Nephron (organoid): ENCODE measurements at regions not wholly inside any gene's neighbourhood (a gene's known extent, or its start where the extent isn't known, plus 50 kb on each side); places are given as distances from the start of the nearest gene placed in this dataset.

Source experiments
- H3K27ac Mint-ChIP-seq, 3 experiments: 2 replicates each; pipeline ENCODE4 v1.8.0; 2020; ENCODE audit warnings: mixed read lengths in 3 of 3, mild to moderate bottlenecking in 2 of 3, moderate library complexity in 1 of 3
- H3K27me3 Mint-ChIP-seq: 2 replicates; pipeline ENCODE4 v1.8.0; 2021; ENCODE audit warnings: low read depth, mild to moderate bottlenecking, moderate library complexity, mixed read lengths
- H3K36me3 Mint-ChIP-seq: 2 replicates; pipeline ENCODE4 v1.8.0; 2020; ENCODE audit warnings: low read depth, mixed read lengths
- H3K4me1 Mint-ChIP-seq: 2 replicates; pipeline ENCODE4 v1.8.0; 2020; ENCODE audit warnings: mixed read lengths
- H3K4me3 Mint-ChIP-seq, 3 experiments: 2 replicates each; pipeline ENCODE4 v1.8.0; 2020; ENCODE audit warnings: mild to moderate bottlenecking in 3 of 3, mixed read lengths in 3 of 3, moderate library complexity in 2 of 3
- H3K9me3 Mint-ChIP-seq: 2 replicates; pipeline ENCODE4 v1.8.0; 2020; ENCODE audit warnings: mixed read lengths
- CTCF ChIP-seq, 3 experiments: fragments of 200-600 bp; sonication (generic); IDR thresholded peaks; one replicate each; pipeline ENCODE4 v1.5.0; 2021; ENCODE audit warnings: antibody characterized with exemption in 3 of 3; ENCODE audit not compliant: unreplicated experiment in 3 of 3

DNA sequence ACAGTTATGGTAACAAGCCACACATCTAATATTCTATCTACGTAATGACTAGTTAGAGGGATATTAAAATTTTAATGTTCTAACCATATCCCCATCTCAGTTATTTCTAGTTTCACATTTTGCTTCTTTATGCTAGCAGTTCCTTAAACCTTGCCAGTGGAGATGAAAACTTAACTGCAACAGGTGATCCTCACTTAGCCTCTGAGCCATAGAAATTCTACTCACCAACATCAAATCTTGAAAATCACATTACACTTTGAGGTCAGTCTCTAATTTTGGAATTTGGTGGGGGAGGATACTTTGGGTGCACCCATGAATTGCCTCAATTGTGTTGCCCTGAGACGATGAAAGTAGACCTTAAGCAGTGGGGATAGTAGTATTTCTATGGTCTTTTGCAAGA lies 256.4 kb downstream of the GATA3 start:
- no peak for TF ChIP-seq CTCF (IDR thresholded peaks at IDR 0.05; ENCODE audit: unreplicated experiment in 3 of 3)
- Mint-ChIP-seq H3K27ac (no peak overlapping the region), H3K9me3 (peaks cover 1% of the 10 kb centered on the region), H3K4me1 (no peaks in the 10 kb centered on the region), H3K4me3 (no peak overlapping the region), H3K36me3 (no peaks in the 10 kb centered on the region), H3K27me3 (peaks cover 24% of the 10 kb centered on the region)

- Mint-ChIP-seq H3K4me1 (no peaks in the 10 kb centered on the region), H3K4me3 (no peak overlapping the region), H3K9me3 (no peaks in the 10 kb centered on the region), H3K36me3 (no peaks in the 10 kb centered on the region), H3K27me3 (peaks cover 22% of the 10 kb centered on the region), H3K27ac (no peak overlapping the region)
- no peak for TF ChIP-seq CTCF (IDR thresholded peaks at IDR 0.05; ENCODE audit: unreplicated experiment in 3 of 3)
These were observed 257.1 kb downstream of the GATA3 start for GRCh38 chr10:8311526-8312070.

DNA sequence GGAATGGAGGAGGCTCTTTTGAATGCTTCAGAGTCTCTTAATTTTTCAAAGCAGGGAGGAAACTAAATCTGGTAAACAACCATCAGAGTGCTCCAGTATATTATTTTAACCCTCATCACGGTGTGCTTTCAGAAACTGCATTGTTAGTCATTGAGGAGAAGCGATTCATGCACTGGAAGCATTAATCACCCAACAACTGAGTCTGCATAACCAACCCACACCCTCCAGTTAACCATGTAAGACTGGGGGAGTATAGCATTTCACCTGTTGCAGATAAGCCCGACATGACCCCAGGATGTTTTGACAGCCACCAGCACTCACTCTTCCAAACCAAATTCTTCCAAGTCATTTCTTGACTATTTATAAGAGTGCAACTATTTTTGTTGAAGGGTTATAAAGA lies 257.6 kb downstream of the GATA3 start:
- no peaks in the 10 kb centered on the region for H3K36me3 Mint-ChIP-seq

GRCh38 chr10:8312781-8313180 lies 258.3 kb downstream of the GATA3 start:
- Mint-ChIP-seq H3K27ac (no peak overlapping the region), H3K27me3 (peaks cover 15% of the 10 kb centered on the region), H3K36me3 (no peaks in the 10 kb centered on the region), H3K4me1 (no peaks in the 10 kb centered on the region), H3K9me3 (no peaks in the 10 kb centered on the region), H3K4me3 (no peak overlapping the region)
- no peak for TF ChIP-seq CTCF (IDR thresholded peaks at IDR 0.05; ENCODE audit: unreplicated experiment in 3 of 3)

More for the DNA sequence above, 257.6 kb downstream of the GATA3 start:
- H3K27ac Mint-ChIP-seq, result no peak overlapping the region
- H3K27me3 Mint-ChIP-seq, result peaks cover 21% of the 10 kb centered on the region
- H3K9me3 Mint-ChIP-seq, result no peaks in the 10 kb centered on the region
- H3K4me3 Mint-ChIP-seq, result no peak overlapping the region
- TF ChIP-seq CTCF (IDR thresholded peaks at IDR 0.05; ENCODE audit: unreplicated experiment in 3 of 3), result no peak
- no peaks in the 10 kb centered on the region for H3K4me1 Mint-ChIP-seq

- H3K4me3 Mint-ChIP-seq, result no peak overlapping the region
- H3K9me3 Mint-ChIP-seq, result no peaks in the 10 kb centered on the region
- TF ChIP-seq CTCF (IDR thresholded peaks at IDR 0.05; ENCODE audit: unreplicated experiment in 3 of 3), result no peak
- no peaks in the 10 kb centered on the region for H3K36me3 Mint-ChIP-seq
- H3K27me3 Mint-ChIP-seq, result peaks cover 20% of the 10 kb centered on the region
- H3K4me1 Mint-ChIP-seq, result no peaks in the 10 kb centered on the region
- H3K27ac Mint-ChIP-seq, result no peak overlapping the region
These were observed 260.0 kb downstream of the GATA3 start for GRCh38 chr10:8314486-8314885.

- H3K4me3 Mint-ChIP-seq, result no peak overlapping the region
- H3K27me3 Mint-ChIP-seq, result peaks cover 28% of the 10 kb centered on the region
- no peak for TF ChIP-seq CTCF (IDR thresholded peaks at IDR 0.05; ENCODE audit: unreplicated experiment in 3 of 3)
- no peaks in the 10 kb centered on the region for H3K4me1 Mint-ChIP-seq
- no peaks in the 10 kb centered on the region for H3K9me3 Mint-ChIP-seq
- no peak overlapping the region for H3K27ac Mint-ChIP-seq
- no peaks in the 10 kb centered on the region for H3K36me3 Mint-ChIP-seq
These were observed 261.1 kb downstream of the GATA3 start for GRCh38 chr10:8315619-8316021.
